KBM-7 (cell line): ENCODE measurements at regions not wholly inside any gene's neighbourhood (a gene's known extent, or its start where the extent isn't known, plus 50 kb on each side); places are given as distances from the start of the nearest gene placed in this dataset.

Experiments used
- DNase-seq: peaks from one replicate; pipeline ENCODE4 v3.0.0-alpha.2; 2015
- in situ Hi-C: fragments of 300-500 bp; cut with MboI; formaldehyde crosslinking; loops from 2 replicates; pipeline ENCODE4 v1.14.3; 2020; ENCODE audit warnings: low sequenced_read_pairs, low pct_unique_long_range_greater_than_20kb, mixed read lengths

DNA sequence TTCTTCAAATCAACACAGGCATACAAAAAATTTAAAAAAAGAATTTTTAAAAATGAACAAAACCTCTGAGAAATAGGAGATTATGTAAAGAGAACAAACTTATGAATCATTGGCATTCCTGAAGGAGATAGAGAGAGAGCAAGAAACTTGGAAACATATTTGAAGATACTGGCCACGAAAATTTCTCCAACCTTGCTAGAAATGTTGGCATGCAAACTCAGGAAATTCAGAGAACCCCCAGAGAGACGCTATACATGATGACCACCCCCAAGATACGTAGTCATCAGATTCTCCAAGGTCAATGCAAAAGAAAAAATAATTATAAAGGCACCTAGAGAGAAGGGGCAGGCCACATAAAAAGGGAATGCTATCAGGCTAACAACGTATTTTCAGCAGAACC lies 472.5 kb downstream of the MTRR start:
- in situ Hi-C loops: no loop called here
- no peak for DNase-seq

DNA sequence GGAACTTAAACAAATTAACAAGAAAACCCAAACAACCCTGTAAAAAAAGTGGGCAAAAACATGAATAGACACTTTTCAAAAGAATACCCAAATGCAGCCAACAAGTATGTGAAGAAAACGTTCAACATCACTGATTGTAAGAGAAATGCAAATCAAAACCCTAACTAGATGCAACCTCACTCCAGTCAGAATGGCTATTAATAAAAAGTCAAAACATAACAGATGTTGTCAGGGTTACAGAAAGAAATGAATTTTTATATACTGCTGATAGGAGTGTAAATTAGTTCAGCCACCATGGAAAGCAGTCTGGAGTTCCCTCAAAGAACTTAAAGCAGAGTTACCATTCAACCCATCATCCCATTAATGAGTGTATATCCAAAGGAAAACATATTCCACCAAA lies 479.0 kb downstream of the MTRR start:
- in situ Hi-C loops: no loop called here
- DNase-seq: no peak

DNA sequence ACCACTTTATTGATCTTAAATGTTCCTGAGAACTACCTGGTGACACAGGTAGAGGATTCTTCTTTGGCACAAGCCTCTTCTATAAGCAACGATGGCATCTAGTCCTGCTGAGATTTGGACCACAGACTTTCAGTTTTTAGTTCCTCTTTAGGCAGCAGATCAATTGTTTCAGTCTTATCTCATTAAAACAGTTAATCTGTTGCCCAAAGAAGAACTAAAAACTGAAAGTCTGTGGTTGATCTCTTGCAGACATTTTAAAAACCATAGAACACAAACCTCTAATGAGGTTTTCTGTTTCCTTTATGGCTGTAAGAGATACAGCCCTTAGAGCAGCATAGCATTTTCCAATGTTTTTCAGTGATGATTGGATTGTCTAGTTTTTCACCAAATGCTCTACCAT lies 480.9 kb downstream of the MTRR start:
- peak; percentile 39 for DNase-seq
- in situ Hi-C loops: no loop called here

DNA sequence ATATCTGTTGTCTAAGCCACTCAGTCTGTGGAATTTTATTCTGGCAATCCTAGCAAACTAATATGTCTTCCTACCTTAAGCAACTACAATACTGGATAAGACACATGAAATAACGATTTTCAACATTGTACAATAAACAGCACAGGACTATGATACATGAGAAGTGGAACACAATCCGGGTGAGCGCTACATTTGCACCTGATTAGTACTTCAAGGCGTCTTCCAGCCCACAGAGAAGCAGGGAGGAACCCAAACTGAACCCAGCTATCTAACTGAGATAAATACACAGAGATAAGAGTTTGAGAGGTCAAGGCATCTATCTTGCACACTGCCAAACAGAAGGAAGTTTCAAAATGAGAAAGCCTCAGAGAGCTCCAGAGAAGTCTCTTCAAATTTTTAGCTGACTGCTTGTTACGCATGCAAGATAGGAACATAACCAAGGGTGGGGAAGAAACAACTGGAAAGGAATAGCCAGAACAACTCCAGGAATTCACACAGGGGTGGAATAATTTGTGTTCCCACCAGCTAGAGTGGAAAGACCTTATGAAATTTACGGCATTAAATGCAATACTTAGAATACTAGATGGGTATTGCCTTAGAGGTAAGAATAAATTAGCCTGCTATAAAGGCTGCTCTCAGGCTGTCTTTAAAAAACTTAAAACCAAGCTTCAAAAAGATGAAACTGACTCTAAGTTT lies 481.8 kb downstream of the MTRR start:
- no peak for DNase-seq
- in situ Hi-C loops: no loop called here

DNA sequence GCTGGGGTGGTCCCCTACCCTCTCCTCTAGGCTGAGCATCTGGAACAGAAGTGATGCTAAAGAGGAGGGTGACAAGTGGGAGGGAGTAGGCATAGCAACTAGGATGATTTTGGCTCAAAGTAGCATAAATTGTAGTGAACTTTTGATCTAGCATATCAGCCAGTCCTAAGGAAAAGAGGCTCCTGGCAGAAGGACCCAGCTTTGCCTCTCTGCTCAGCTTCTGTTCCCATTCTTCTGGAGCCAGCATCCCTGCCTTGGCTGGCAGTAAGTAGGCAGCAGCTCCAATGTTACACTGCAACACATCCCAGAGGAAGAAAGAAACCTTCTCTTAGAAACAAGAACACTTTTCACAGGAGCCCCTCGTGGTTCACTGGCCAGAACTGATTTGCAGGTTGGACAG lies 487.0 kb downstream of the MTRR start:
- DNase-seq: no peak
- in situ Hi-C loops: no loop called here

DNA sequence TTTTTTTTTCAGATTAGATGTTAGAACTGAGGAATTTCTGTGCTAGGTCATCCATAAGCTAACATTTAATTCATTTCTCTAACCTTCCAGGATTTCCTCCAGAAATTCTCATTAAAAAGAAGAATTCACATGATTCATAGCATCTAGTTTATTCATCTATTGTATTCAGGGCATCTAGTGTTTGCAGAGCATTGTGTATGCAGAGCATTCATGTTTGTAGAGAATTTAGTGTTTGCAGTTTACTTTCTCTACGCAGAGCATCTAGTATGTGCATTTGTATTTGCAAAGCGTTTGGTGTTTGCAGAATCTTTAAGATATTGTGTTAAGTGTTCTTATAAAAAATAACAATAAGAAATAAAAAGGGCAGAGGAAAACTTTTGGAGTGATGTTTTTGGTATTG lies 491.1 kb downstream of the MTRR start:
- in situ Hi-C loops: no loop called here
- no peak for DNase-seq

DNA sequence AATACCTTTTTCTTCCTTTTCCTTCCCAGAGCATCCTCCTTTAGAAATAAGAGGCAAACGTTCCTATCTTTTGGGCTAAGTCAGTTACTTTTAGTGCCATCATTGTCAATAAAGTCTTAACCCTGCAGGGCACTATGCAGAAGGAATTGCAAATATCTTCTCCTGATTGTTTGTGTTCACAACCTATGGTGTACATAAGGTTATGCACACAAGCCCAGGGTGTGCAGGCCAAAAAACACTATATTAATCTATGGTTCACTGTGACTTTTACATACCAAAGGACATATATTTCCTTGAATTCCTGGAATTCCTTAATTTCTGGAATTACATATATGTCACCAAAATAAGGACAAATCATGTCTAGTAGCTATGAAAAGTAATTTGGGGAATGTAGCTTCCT lies 493.5 kb downstream of the MTRR start:
- in situ Hi-C loops: no loop called here
- DNase-seq: no peak

DNA sequence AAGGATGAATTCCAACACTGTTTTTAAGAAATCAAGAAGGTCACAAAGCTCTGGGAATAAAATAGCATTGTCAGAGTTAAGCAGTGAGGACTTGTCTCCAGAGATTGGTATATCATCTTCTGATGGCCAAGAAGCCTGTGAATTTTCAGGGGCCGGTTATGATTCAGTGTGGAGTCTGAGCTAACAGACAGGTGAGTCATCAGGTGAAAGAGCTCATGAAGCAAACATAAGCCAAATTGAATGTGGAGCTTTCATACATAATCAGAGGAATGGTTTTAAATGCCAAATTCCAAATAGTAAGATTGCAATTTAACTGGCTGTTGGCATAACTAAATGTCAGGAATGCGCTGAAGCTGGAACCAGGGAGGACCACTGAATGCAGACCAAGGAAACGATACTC lies 494.2 kb downstream of the MTRR start:
- in situ Hi-C loops: no loop called here
- no peak for DNase-seq

DNA sequence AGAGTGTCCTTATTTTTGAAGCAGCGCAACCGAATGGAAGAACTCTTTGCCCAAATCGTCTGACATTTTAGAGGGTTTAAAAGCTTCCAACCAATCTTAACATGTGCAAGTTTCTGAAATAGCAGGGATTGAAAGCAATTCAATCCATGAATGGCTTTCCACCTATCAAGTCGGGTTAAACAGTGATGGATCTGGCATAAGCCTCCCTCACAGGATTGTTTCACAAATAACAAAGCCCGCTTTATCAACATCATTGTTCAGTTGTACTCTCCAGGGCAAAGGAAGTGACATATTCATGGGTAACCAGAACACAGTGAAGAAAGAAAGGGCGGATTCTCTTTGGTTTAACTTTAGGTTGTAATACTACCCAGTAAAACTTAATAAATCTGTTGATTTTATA lies 497.3 kb downstream of the MTRR start:
- in situ Hi-C loops: no loop called here
- DNase-seq: no peak

DNA sequence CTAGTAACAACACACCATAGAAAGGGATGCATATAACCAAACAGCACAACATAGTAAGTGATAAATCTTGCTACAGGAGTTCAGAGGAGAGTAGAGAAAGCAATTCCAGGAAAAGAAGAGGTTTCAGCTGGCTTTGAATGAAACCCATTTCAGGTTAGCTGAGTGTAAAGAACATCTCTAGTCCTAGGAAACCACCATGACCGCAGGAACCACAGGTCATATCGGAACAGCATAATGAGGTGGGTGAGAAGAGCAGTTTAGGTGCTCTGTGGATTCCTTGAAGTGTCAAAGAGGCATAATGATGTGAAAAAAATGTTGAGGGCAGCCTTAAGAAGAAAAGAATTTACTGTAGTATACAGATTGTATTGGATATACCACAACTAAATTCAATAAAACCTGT lies 507.5 kb downstream of the MTRR start:
- DNase-seq: peak; percentile 3
- in situ Hi-C loops: no loop called here

DNA sequence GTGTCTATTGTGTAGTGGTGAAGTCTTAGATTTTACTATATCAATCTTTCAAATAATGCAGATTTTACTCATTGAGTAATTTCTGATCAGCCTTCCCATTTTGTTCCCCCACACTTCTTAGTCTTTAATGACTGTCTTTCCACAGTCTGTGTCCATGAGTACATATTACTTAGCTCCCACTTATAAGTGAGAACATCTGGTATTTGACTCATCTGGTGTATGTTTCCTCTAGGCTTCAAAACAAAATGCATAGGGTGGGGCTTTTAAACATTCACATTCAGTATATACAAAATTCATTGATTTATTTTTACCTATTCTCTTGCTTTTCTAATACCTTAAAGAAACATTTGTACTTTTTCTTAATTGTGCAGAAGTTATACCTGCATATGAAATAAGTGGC lies 513.0 kb downstream of the MTRR start:
- DNase-seq: no peak

DNA sequence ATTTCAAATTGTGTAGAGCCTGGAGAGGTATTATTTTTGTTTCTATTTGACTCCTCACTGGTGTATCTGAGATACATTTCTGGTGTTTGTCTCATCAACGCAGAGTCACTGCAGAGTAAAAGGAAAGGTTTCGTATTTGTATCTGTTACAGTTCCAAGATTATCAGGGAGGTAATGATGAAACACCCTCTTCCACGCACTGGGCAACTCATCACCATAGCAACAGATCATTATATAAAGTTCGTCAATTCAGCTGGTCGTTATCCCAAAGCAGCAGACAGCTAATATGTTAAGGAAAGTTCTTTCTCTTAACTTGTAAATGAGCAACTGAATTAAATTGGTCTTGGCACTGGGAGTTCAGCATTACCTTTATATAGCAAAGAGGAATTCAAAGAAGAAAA lies 513.5 kb downstream of the MTRR start:
- in situ Hi-C loops: no loop called here
- no peak for DNase-seq

More for the DNA sequence above, 513.0 kb downstream of the MTRR start:
- in situ Hi-C loops: no loop called here

DNA sequence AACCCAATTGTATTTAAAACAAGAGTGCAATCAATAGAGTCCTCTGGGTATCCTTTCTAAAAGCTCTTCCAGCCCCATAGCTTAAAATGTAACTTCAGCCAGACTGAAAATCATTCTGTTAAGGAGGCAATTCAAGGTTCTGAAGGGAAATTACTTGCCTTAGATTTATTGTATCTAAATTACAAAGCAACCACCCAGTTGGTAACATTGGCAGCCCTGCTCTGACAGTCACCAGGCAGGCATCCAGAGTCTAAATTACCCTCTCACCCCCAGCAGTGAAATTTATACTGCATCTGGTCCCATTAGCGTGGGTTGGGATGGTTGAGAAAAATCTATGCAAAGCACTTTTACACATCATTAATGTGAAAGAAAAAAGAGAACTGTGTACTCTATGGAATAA lies 514.7 kb downstream of the MTRR start:
- in situ Hi-C loops: no loop called here
- DNase-seq: no peak

DNA sequence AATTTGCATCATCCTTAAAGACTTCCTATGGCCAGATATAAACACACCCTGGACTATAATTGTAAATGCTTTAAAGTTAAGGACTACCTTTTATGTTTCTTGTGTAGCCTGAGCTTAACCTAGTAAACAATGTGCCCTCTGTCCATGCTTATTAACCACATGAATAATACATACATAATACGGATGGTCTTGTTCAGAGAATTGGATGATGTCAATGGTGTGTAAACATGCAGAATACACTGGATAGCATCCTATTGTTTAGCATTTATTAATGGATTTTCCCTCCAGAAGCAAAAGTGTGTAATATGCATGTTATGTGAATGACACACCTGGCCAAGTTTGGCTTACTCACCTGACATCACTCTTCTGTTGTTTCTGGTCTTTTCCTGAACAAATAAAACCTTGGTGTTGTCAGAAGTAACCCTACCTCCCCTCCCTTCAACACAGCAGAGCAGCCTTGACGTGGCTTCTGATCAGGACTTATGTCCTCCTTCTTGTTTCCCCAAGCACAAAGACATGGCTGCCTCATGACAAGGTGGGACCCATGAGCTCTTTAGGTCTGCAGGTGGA lies 517.9 kb downstream of the MTRR start:
- no peak for DNase-seq
- in situ Hi-C loops: no loop called here

DNA sequence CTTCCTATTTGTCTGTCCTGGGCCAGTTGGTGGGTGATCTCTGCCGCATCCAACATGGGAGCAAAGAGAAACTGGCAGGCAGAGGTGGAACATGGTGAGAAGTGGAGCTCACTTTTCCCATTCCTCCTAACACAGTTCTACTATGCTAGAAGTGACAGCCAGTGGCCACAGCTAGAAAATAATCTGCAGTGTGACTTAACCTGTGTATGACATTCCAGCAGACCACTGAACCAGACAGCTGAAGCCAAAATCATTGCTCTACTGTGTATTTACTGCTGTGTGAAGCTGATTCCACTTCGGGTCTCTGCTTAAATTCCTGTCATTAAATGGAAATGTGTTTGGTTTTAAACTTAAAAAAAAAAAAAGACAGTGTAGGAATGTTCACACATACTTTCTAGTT lies 523.0 kb downstream of the MTRR start:
- in situ Hi-C loops: no loop called here
- no peak for DNase-seq

DNA sequence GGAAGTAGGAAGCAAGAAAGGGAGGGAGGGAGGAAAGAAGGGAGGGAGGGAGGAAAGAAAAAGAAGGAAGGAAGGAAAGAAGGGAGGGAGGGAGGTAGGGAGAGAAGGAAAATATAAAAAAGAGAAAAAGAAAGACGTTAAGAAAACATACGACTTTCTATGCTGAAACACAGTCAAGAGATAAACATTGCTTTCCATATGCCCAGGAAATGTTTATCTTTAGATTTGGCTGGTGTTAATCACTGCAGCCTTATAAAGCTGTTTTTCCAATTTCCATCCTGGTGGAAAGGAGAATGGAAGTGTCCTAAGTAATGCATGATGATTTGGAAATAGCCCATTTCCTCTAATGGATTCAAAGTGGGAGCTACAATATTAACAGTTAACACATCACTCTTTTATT lies 524.3 kb downstream of the MTRR start:
- in situ Hi-C loops: no loop called here
- no peak for DNase-seq

DNA sequence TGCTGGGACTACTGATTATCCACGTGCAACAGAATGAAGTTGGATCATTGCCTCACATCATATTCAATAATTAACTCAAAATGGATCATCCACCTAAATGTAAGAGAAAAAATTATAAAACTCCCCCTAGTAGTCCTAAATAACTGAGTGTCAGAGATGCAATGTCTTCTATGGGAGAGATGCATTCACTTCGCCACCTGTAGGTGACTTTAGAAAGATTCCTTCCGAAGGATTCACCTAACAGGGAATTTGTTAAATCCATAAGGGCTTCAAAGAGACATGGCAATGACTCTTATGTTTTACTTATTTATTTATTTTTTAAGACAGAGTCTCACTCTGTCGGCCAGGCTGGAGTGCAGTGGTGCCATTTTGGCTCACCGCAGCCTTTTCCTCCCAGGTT lies 526.0 kb downstream of the MTRR start:
- in situ Hi-C loops: no loop called here

DNA sequence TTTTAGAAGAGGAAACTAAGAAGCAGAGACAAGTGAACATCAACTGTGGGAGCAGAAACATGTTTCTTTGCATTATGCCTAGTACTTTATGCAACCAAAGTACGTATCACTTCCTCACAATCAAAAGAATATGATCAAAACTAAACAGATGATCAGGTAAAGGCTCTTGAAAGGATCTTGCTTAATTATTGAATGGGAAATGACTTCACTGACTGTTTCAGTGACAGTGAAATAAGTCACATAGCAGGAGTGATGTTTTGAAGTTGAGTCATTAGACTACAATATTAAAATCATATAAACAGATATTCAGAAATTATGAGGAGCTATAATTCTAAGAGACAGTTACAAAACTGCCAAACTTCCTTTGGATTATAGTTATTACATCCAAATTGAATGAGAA lies 527.3 kb downstream of the MTRR start:
- in situ Hi-C loops: no loop called here
- DNase-seq: no peak

More for the DNA sequence above, 526.0 kb downstream of the MTRR start:
- DNase-seq: no peak

DNA sequence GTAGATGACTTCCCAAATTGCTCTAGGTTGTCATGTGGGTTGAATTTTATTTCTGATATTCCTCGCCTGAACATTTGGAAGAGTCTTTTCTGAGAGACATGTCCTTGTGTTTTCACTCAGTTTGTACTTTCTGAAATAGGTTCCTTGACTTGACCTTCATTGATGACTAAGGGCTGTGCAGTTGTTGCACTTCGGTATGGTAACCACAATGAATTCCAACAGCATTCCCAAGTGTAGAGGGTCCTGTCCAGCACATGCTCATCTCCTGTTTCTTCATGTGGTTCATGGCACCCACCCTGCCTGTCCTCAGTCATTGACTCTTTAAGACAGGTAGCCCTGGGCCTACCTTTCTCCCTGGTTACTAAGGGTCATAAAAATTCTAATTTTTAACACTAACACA lies 527.8 kb downstream of the MTRR start:
- in situ Hi-C loops: no loop called here
- no peak for DNase-seq

DNA sequence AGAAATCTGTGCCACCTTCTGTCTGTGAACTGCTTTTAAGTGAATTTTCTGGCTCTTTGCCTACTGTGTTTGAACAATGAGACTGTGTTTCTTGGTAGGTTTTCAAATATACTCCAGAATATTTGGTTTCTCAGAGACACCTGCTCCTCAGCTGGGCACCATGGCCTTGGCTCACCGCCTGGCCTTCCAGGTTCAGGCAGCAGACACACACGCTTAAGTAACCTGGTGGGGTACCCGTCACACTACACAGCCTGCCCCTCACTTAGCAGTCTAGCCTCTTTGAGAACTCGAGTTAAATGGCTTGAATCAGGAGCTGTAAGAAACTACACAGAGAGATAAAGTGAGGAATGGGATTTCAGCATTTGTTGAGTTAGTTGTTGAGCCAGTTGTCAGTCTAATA lies 530.5 kb downstream of the MTRR start:
- in situ Hi-C loops: no loop called here
- no peak for DNase-seq

DNA sequence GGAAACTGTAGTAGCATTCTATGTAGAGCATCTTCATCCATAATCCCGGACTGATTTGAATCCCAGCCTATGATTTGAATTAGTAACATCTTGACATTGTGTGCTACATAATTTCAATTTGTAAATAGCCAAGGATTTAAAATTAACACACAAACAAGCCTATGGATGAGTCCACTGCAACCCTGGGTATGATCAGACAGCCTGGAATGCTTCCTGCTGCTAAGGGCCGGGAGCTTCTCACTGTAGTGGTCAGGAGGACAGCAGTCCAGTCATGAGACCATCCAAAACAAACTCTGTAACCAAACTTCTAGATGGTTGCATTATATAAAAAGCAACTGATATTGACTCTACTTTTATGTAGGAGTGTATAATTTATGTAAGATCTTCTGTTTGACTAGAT lies 539.3 kb downstream of the MTRR start:
- DNase-seq: no peak
- in situ Hi-C loops: no loop called here
